Activated naive CD8-positive, alpha-beta T cell treated with anti-CD3 and anti-CD28 coated beads, Interleukin-2, amount 10 ng/mL, durations not matched to agents 7 days and 5 days (primary cell): ENCODE measurements at regions not wholly inside any gene's neighbourhood (a gene's known extent, or its start where the extent isn't known, plus 50 kb on each side); places are given as distances from the start of the nearest gene placed in this dataset.

Experiments
- ATAC-seq: fragments of 150-1000 bp; cut with Tn5 transposase; one replicate; pipeline ENCODE4 v1.10.0; 2021; ENCODE audit warnings: low read depth, moderate library complexity
- POLR2A ChIA-PET: fragments of 350-600 bp; sonication (Branson Sonifier 250); formaldehyde crosslinking; loops from one replicate; lab custom pipeline; 2021; ENCODE audit warnings: antibody characterized with exemption; lab: Charles Lee
- DNase-seq: peaks from one replicate; pipeline ENCODE4 v3.0.0; 2021
- H3K27ac Mint-ChIP-seq: one replicate; pipeline ENCODE4 v1.8.0; 2022; ENCODE audit warnings: mild to moderate bottlenecking, mixed read lengths
- H3K27me3 Mint-ChIP-seq: one replicate; pipeline ENCODE4 v1.8.0; 2022; ENCODE audit warnings: mild to moderate bottlenecking, moderate library complexity, mixed read lengths
- H3K36me3 Mint-ChIP-seq: one replicate; pipeline ENCODE4 v1.8.0; 2021; ENCODE audit warnings: mild to moderate bottlenecking, mixed read lengths
- H3K4me1 Mint-ChIP-seq: one replicate; pipeline ENCODE4 v1.8.0; 2021; ENCODE audit warnings: mixed read lengths
- H3K4me3 Mint-ChIP-seq: one replicate; pipeline ENCODE4 v1.8.0; 2022; ENCODE audit warnings: mild to moderate bottlenecking, moderate library complexity, mixed read lengths
- H3K9me3 Mint-ChIP-seq: one replicate; pipeline ENCODE4 v1.8.0; 2021; ENCODE audit warnings: mixed read lengths

DNA sequence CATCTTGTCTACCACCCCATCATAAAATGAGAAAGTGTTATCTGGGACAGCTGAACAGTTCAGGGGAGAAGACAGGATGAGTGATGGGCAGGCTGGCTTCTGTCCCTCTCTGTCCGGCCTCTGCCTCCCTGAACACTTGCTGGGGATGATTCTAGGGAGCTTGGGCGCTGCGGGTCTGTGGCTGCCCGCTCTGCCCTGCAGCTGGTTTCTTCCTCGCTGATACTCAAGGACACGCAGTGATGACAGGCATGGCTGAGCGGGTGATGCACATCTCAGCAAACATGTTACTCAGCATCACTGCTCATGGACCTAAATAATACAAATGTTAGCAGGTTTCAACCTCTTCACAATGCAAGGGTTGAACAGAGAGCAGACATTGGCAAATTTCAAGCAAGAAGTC lies 161.1 kb downstream of the TMEM18 start:
- Mint-ChIP-seq H3K27me3 (peaks cover 10% of the 10 kb centered on the region), H3K9me3 (no peaks in the 10 kb centered on the region), H3K4me3 (no peak overlapping the region), H3K36me3 (no peaks in the 10 kb centered on the region), H3K4me1 (no peaks in the 10 kb centered on the region), H3K27ac (no peak overlapping the region)
- POLR2A ChIA-PET, result no interaction called here
- no peak for ATAC-seq
- DNase-seq, result no peak

DNA sequence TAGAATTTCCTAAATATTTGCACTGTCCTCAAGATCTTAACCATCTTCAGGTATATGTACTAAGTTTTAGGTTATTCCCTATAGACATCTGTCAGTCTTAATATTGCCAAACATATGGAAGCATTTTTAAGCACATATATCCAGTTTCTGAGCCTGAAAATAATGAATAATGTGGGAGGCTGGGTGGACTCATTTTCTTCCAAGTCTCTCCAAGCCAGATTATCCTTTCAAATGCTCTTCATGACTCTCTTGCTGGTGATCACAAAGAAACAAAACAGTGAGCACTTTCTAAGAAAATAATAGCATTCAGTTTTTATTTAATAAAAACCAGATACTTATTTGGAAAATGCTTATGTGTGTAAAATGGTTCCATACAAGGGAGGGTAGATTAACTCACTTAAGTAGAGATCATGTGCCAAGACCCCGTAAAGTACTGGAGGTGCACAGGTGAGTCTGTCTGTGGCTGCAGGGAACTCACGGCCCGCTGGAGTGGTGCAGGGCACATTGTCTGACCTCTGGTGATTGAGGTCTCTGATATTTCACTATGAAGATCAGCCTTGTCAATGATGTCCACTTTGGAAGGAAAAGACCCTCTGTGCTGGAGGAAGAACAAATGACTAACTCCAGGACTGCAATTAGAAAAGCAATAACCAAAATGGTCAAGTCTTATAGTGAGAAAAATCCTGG lies 161.6 kb downstream of the TMEM18 start:
- no peak for ATAC-seq
- H3K27ac Mint-ChIP-seq, result no peak overlapping the region
- peaks cover 3% of the 10 kb centered on the region for H3K4me1 Mint-ChIP-seq
- POLR2A ChIA-PET, result no interaction called here
- H3K27me3 Mint-ChIP-seq, result peaks cover 10% of the 10 kb centered on the region
- peaks cover 3% of the 10 kb centered on the region for H3K9me3 Mint-ChIP-seq
- no peak for DNase-seq
- no peak overlapping the region for H3K4me3 Mint-ChIP-seq
- no peaks in the 10 kb centered on the region for H3K36me3 Mint-ChIP-seq

DNA sequence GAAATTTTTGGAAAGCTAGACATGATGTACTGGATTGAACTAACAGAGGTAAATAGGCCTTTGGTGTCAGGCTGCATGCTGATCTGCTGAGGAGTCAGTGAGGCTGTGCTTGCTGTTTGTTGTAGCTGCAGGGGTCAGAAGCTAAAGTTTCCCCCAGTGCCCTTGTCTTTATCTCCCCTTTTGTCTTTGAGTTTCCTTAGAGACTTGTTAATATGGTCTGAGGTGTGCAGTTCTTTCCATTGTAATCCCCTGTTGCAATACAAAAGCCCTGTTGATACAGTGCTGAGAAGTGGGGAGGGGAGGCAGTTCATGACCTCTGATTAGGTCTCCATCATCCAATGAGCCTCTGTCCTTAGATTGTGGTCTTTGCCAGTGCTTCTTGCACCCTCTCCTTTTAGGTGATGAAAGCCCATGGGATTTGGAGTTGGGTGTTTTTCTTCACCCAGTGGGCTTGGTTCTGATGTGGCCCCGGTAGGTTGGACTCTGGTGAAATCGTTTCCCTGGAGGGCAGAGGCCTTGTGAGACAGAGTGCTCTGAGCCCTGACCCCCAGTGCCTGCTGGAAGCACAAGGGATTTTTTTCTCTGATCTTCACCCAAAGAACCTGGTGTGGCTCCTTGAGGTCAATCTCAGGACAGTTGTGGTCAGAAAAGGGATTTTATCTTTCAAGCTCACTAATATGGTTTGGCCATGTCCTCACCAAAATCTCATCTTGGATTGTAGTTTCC lies 163.1 kb downstream of the TMEM18 start:
- DNase-seq, result no peak
- Mint-ChIP-seq H3K4me3 (no peak overlapping the region), H3K27me3 (peaks cover 10% of the 10 kb centered on the region), H3K4me1 (peaks cover 3% of the 10 kb centered on the region), H3K36me3 (no peaks in the 10 kb centered on the region), H3K27ac (no peak overlapping the region), H3K9me3 (peaks cover 5% of the 10 kb centered on the region)
- POLR2A ChIA-PET, result no interaction called here
- ATAC-seq, result no peak

DNA sequence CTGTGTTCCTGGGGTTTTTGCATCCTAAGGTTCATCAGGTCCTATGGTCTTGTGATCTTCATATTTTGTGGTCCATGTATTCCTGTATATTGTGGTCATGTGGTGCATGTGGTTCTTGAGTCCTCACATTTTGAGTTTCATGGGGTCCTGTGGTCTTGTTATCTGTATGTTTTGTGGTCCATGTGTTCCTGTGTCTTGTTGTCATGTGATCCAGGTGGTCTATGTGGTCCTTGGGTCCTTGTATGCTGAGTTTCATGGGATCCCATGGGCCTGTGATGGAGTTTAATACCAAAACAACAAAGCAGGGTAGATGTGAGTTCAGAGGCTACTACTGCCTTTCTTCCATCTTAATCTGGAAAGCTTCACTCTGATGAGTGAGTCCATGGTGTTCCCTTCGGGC lies 166.4 kb downstream of the TMEM18 start:
- Mint-ChIP-seq H3K27ac (no peak overlapping the region), H3K4me3 (no peak overlapping the region), H3K9me3 (peaks cover 5% of the 10 kb centered on the region), H3K36me3 (no peaks in the 10 kb centered on the region), H3K27me3 (peaks cover 7% of the 10 kb centered on the region), H3K4me1 (peaks cover 3% of the 10 kb centered on the region)
- no peak for ATAC-seq
- no peak for DNase-seq
- POLR2A ChIA-PET, result no interaction called here

DNA sequence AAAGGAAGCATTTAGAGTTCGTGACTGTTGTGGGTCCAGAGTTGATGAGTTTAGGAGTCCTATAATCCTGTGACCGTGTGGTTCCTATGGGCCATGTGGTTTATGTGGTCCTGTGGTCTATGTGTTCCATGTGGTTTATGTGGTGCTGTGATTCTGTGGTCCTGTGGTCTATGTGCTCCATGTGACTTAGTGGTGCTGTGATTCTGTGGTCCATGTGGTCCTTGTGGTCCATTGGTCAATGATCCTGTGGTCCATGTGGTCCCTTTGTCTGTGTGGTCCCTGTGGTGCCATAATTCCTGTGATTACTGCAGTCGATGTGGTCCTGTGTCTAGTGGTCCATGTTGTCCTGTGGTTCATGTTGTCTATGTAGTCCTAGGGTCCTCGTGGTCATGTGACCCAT lies 167.3 kb downstream of the TMEM18 start:
- Mint-ChIP-seq H3K4me1 (peaks cover 3% of the 10 kb centered on the region), H3K4me3 (no peak overlapping the region), H3K36me3 (no peaks in the 10 kb centered on the region), H3K27ac (no peak overlapping the region), H3K9me3 (peaks cover 5% of the 10 kb centered on the region), H3K27me3 (peaks cover 7% of the 10 kb centered on the region)
- DNase-seq (no peak), ATAC-seq (no peak)
- POLR2A ChIA-PET, result no interaction called here

DNA sequence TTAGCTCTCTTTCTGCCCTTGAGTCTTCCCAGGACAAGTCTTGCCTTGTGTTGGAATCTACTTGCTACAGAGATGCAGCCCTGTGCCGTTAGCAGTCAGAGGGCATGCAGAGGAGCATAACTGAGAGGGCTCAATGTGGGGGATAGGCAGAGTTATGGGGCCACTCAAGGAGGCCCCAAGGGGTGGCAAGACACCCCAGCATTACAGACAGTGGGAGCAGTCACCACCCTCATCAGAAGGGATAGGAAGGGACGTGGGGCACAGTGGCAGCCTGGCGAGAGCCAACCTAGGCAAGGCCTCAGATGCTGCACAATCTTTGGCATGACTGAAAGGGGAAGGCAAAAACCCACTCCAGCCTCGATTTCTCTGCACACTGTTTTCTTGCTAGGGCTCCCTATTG lies 169.1 kb downstream of the TMEM18 start:
- Mint-ChIP-seq H3K27me3 (peaks cover 5% of the 10 kb centered on the region), H3K4me1 (peaks cover 3% of the 10 kb centered on the region), H3K36me3 (no peaks in the 10 kb centered on the region), H3K9me3 (peaks cover 5% of the 10 kb centered on the region), H3K27ac (no peak overlapping the region), H3K4me3 (no peak overlapping the region)
- POLR2A ChIA-PET, result no interaction called here
- no peak for ATAC-seq
- no peak for DNase-seq

DNA sequence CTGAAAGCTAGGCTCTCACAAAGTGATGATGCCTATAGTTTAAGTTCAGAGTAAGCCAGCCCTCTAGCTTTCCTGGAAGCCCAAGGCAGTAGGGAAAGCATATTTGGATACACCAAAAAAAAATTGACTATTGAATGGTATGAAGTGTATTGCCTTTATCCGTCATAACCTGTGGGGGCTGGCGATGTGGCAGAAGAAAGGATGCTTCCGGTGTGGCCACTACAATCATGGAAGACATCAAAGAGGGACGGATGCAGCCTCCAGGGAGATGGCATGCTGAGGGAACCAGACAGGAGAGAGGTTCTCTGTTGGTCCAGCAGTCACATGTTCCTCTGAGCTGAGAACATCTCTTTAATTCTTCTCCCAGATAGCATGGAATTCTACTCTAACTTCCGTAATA lies 170.3 kb downstream of the TMEM18 start:
- ATAC-seq (no peak), DNase-seq (no peak)
- Mint-ChIP-seq H3K27ac (no peak overlapping the region), H3K9me3 (peaks cover 5% of the 10 kb centered on the region), H3K4me1 (peaks cover 3% of the 10 kb centered on the region), H3K36me3 (no peaks in the 10 kb centered on the region), H3K27me3 (peaks cover 2% of the 10 kb centered on the region), H3K4me3 (no peak overlapping the region)
- POLR2A ChIA-PET, result no interaction called here

DNA sequence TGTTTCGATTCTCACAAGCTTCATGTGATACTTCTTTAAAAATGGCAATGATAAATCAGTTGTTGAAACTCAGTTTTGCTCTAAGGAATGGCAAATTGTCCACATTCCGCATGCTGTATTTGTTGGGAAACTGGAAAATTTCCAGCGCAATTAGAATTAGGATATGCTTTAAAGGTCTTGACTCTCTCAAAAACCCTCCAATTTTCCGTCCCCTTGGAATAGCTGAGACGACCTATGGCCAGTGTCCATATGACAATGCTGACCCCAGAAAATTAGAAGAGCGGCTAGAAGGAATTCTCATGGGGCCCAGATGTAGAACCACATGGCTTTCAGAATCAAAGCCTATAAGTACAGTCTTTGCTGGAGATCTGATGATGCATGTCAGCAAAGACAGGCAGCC lies 170.8 kb downstream of the TMEM18 start:
- peaks cover 2% of the 10 kb centered on the region for H3K27me3 Mint-ChIP-seq
- H3K4me3 Mint-ChIP-seq, result no peak overlapping the region
- no peaks in the 10 kb centered on the region for H3K36me3 Mint-ChIP-seq
- ATAC-seq (no peak), DNase-seq (no peak)
- POLR2A ChIA-PET, result no interaction called here
- no peak overlapping the region for H3K27ac Mint-ChIP-seq
- peaks cover 3% of the 10 kb centered on the region for H3K4me1 Mint-ChIP-seq
- H3K9me3 Mint-ChIP-seq, result peaks cover 5% of the 10 kb centered on the region

DNA sequence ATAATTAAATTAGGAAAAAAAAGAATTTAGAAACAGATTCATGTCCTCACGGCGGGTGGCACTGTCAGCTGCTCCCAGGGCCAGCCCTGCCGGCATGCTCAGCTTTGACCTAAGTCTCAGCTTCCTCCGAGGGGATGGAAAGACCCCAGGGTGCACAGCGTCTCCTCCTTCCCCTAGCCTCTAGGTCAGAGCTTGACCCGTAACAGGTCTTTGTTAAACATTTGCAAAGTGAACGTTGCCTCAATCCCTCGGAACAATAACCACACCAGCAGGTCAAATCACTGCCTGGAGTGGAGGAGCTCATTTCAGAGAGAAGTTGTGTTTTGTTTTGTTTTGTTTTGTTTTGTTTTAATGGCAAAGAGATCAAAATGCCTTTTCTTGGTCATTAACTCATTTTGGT lies 171.3 kb downstream of the TMEM18 start:
- H3K9me3 Mint-ChIP-seq, result peaks cover 5% of the 10 kb centered on the region
- POLR2A ChIA-PET, result no interaction called here
- DNase-seq (no peak), ATAC-seq (no peak)
- no peaks in the 10 kb centered on the region for H3K36me3 Mint-ChIP-seq
- H3K4me3 Mint-ChIP-seq, result no peak overlapping the region
- H3K27me3 Mint-ChIP-seq, result peaks cover 2% of the 10 kb centered on the region
- H3K4me1 Mint-ChIP-seq, result peaks cover 2% of the 10 kb centered on the region
- H3K27ac Mint-ChIP-seq, result no peak overlapping the region

DNA sequence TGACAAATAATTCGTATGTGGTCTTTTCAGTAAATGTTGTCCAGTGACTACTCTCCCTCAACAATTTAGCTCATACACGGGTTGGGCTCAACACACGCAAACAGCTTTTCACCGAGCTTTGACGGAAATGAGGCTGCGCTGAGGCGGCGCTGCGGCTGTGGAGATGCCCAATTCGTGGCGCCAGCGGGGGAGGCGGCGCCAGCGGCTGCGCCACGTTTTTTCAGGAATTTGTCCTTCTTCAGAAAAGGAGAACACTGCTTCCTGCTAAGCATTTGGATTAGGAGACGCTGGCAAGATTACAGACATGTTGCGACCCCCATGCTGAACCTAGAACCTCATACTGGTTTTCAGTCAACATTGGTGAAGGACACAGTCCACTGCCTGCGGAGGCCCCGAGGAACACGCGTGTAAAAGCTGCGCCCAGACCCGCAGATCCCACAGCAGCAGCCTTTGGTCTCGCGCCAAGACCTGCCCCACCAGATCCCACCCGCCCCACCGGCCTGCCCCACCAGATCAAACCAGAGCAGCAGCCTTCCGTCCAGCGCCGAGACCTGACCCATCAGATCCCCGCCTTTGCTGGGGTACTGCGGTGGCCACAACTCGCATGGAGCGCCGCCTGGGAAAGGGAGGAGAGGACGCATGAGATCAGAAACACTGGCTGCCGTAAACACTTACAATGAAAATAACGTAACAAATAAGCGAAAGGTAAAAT lies 173.8 kb downstream of the TMEM18 start:
- H3K27ac Mint-ChIP-seq, result no peak overlapping the region
- POLR2A ChIA-PET, result no interaction called here
- H3K4me3 Mint-ChIP-seq, result no peak overlapping the region
- H3K27me3 Mint-ChIP-seq, result peaks cover 2% of the 10 kb centered on the region
- H3K9me3 Mint-ChIP-seq, result no peaks in the 10 kb centered on the region
- DNase-seq (no peak), ATAC-seq (no peak)
- no peaks in the 10 kb centered on the region for H3K36me3 Mint-ChIP-seq
- no peaks in the 10 kb centered on the region for H3K4me1 Mint-ChIP-seq

DNA sequence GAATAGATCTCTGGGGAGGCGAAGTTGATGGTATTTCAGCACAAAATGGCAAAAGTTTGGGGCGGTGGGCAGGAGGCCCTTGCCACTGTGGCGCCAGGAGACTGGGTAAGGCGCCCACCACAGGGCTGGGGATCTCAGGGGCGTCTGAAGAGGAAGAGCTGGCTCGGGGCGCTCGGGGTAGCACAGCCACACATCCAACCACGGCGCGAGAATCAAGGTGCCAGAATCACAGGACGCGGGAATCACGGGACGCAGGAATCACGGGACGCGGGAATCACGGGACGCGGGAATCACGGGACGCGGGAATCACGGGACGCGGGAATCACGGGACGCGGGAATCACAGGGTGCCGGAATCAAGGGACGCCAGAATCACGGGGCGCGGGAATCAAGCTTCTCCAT lies 174.4 kb downstream of the TMEM18 start:
- H3K27me3 Mint-ChIP-seq, result peaks cover 2% of the 10 kb centered on the region
- no peak for ATAC-seq
- POLR2A ChIA-PET, result no interaction called here
- H3K4me1 Mint-ChIP-seq, result no peaks in the 10 kb centered on the region
- H3K9me3 Mint-ChIP-seq, result no peaks in the 10 kb centered on the region
- no peak overlapping the region for H3K4me3 Mint-ChIP-seq
- no peak overlapping the region for H3K27ac Mint-ChIP-seq
- no peak for DNase-seq
- H3K36me3 Mint-ChIP-seq, result no peaks in the 10 kb centered on the region

DNA sequence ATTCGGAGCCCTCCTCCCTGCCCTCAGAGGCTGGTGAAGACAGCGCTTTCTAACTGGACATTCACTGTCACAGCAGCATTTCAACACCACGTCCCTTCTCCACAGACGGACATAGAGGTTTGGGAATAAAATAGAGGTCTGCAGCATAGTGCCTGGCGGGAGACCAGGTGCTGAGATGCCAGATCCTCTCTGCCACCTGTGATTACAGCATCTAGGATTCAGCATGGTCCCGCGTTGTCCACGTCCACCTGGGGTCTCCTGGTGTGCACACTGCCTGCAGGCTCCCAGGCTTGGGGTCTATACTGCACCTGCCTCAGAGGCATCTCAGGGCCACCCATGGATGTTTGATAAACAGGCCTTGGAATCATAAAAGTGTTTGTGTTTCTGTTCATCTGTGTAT lies 175.5 kb downstream of the TMEM18 start:
- Mint-ChIP-seq H3K27ac (no peak overlapping the region), H3K9me3 (no peaks in the 10 kb centered on the region)

DNA sequence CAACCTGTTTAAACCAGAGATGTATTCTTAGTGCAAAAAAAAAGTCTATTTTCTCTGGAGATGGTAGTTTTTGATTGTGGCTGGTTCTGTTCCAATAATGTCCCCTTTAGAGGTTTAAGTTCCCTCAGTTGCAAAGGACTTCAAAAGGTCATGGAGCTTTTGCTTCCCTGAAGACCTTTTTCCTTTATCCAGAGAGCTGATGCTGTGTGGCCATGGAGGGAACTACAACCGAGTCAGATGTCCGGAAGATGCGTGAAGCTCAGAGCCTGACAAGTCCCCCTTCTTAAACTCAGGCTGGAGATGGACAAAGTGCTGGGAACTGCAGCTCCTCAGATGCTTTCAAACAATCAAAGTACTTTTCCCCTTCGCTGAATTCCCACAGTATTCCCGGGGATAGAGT lies 176.1 kb downstream of the TMEM18 start:
- H3K27ac Mint-ChIP-seq, result no peak overlapping the region
- H3K4me3 Mint-ChIP-seq, result no peak overlapping the region
- no peak for DNase-seq
- no peak for ATAC-seq
- H3K36me3 Mint-ChIP-seq, result no peaks in the 10 kb centered on the region
- peaks cover 4% of the 10 kb centered on the region for H3K4me1 Mint-ChIP-seq
- no peaks in the 10 kb centered on the region for H3K27me3 Mint-ChIP-seq
- H3K9me3 Mint-ChIP-seq, result no peaks in the 10 kb centered on the region
- POLR2A ChIA-PET, result no interaction called here

More for the DNA sequence above, 175.5 kb downstream of the TMEM18 start:
- POLR2A ChIA-PET, result no interaction called here
- no peak for ATAC-seq
- no peaks in the 10 kb centered on the region for H3K36me3 Mint-ChIP-seq
- peaks cover 4% of the 10 kb centered on the region for H3K4me1 Mint-ChIP-seq
- no peaks in the 10 kb centered on the region for H3K27me3 Mint-ChIP-seq
- no peak for DNase-seq
- H3K4me3 Mint-ChIP-seq, result no peak overlapping the region

DNA sequence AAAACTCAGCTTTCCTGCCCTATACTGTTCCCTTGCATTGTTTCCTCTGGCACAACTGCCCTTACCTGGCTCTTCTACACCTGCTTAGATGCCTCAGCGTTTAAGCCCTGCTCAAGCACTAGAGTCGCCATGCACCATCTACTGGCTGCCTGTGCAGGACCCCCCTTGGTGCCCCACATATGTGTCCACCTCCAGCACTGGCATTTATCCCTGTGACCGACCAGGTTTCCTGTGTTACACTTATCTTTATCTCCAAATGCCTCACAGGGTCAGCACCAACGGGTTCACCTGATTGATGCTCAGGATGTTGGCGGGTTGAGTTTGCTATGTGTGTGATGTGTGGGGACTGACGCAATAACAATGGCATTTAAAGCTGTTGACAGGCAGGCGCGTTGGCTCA lies 177.5 kb downstream of the TMEM18 start:
- peaks cover 4% of the 10 kb centered on the region for H3K4me1 Mint-ChIP-seq
- no peaks in the 10 kb centered on the region for H3K9me3 Mint-ChIP-seq
- ATAC-seq (no peak), DNase-seq (no peak)
- H3K36me3 Mint-ChIP-seq, result no peaks in the 10 kb centered on the region
- no peak overlapping the region for H3K27ac Mint-ChIP-seq
- H3K27me3 Mint-ChIP-seq, result no peaks in the 10 kb centered on the region
- POLR2A ChIA-PET, result no interaction called here
- no peak overlapping the region for H3K4me3 Mint-ChIP-seq
